GM12891 (cell line): ENCODE measurements at regions not wholly inside any gene's neighbourhood (a gene's known extent, or its start where the extent isn't known, plus 50 kb on each side); places are given as distances from the start of the nearest gene placed in this dataset.

Experiments
- PAX5 ChIP-seq: IDR thresholded peaks from 2 replicates; pipeline ENCODE4 v1.6.1; 2011; ENCODE audit warnings: low read length, moderate library complexity, mild to moderate bottlenecking; ENCODE audit not compliant: insufficient read depth, severe bottlenecking
- POLR2A ChIP-seq: IDR thresholded peaks from 2 replicates; pipeline ENCODE4 v1.6.1; 2011; ENCODE audit warnings: low read depth, low read length, control low read depth
- POLR2AphosphoS5 ChIP-seq: IDR thresholded peaks from 2 replicates; pipeline ENCODE4 v1.6.1; 2011; ENCODE audit warnings: low read depth, low read length, control low read depth

DNA sequence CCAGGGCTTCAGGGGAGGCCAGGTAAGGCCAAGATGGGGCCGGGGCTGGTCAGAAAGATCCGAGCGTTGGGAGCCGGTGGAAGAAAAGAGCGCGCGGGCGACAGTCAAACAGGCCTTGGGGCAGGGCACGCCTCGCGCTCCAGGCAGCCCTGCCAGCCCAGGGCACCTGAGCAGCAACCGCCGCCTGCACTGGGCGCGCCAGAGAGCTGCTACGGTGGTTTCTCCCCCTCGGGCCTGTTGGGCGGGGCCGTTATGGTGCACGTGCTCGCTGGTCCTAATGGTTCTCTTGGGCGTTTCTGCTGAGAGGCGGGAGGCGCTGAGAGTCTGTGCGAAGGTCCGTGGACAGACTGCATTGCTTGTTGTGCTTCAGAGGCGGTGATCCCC lies 787.4 kb downstream of the CDY1 start:
- no peak for TF ChIP-seq POLR2AphosphoS5
- TF ChIP-seq POLR2A, result no peak
- no peak for TF ChIP-seq PAX5
